BLaER1 (cell line): ENCODE measurements at regions not wholly inside any gene's neighbourhood (a gene's known extent, or its start where the extent isn't known, plus 50 kb on each side); places are given as distances from the start of the nearest gene placed in this dataset.

Source experiments
- H3K27ac ChIP-seq: shearing (Covaris generic); formaldehyde crosslinking; 2 replicates; pipeline ENCODE4 v1.8.1; 2022
- H3K27me3 ChIP-seq: shearing (Covaris generic); formaldehyde crosslinking; 2 replicates; pipeline ENCODE4 v1.8.1; 2022
- H3K36me3 ChIP-seq: shearing (Covaris generic); formaldehyde crosslinking; 2 replicates; pipeline ENCODE4 v1.8.1; 2022
- H3K4me1 ChIP-seq: shearing (Covaris generic); formaldehyde crosslinking; 2 replicates; pipeline ENCODE4 v1.8.1; 2022
- H3K4me2 ChIP-seq: shearing (Covaris generic); formaldehyde crosslinking; 2 replicates; pipeline ENCODE4 v1.8.1; 2022
- H3K4me3 ChIP-seq: shearing (Covaris generic); formaldehyde crosslinking; 2 replicates; pipeline ENCODE4 v1.8.1; 2022
- H3K9ac ChIP-seq: shearing (Covaris generic); formaldehyde crosslinking; 2 replicates; pipeline ENCODE4 v1.8.1; 2022
- H3K9me3 ChIP-seq: shearing (Covaris generic); formaldehyde crosslinking; 2 replicates; pipeline ENCODE4 v1.8.1; 2022
- H4K20me1 ChIP-seq: shearing (Covaris generic); formaldehyde crosslinking; 2 replicates; pipeline ENCODE4 v1.8.1; 2022
- Cebpa-rat ChIP-seq: shearing (Covaris generic); IDR thresholded peaks from 2 replicates; pipeline ENCODE4 v1.8.1; 2022

- no peaks in the 10 kb centered on the region for H3K36me3 ChIP-seq
- H4K20me1 ChIP-seq, result no peaks in the 10 kb centered on the region
- TF ChIP-seq Cebpa-rat, result no peak
- no peak overlapping the region for H3K9ac ChIP-seq
- H3K27ac ChIP-seq, result no peak overlapping the region
- H3K27me3 ChIP-seq, result no peaks in the 10 kb centered on the region
- H3K4me3 ChIP-seq, result no peak overlapping the region
- H3K4me2 ChIP-seq, result no peak overlapping the region
- peaks cover 3% of the 10 kb centered on the region for H3K9me3 ChIP-seq
- H3K4me1 ChIP-seq, result no peaks in the 10 kb centered on the region
These were observed 872.0 kb upstream of the AGA start for GRCh38 chr4:178314287-178314686.

- no peaks in the 10 kb centered on the region for H4K20me1 ChIP-seq
- no peaks in the 10 kb centered on the region for H3K4me1 ChIP-seq
- H3K36me3 ChIP-seq, result no peaks in the 10 kb centered on the region
- no peak for TF ChIP-seq Cebpa-rat
- H3K9me3 ChIP-seq, result peaks cover 12% of the 10 kb centered on the region
- no peak overlapping the region for H3K4me2 ChIP-seq
- H3K27ac ChIP-seq, result no peak overlapping the region
- H3K9ac ChIP-seq, result no peak overlapping the region
- H3K27me3 ChIP-seq, result no peaks in the 10 kb centered on the region
- H3K4me3 ChIP-seq, result no peak overlapping the region
These were observed 874.0 kb upstream of the AGA start for GRCh38 chr4:178316211-178316610.

- H4K20me1 ChIP-seq, result no peaks in the 10 kb centered on the region
- H3K4me1 ChIP-seq, result no peaks in the 10 kb centered on the region
- no peaks in the 10 kb centered on the region for H3K36me3 ChIP-seq
- no peak overlapping the region for H3K4me3 ChIP-seq
- no peak for TF ChIP-seq Cebpa-rat
- no peak overlapping the region for H3K9ac ChIP-seq
- H3K9me3 ChIP-seq, result peaks cover 12% of the 10 kb centered on the region
- H3K4me2 ChIP-seq, result no peak overlapping the region
- H3K27ac ChIP-seq, result no peak overlapping the region
- H3K27me3 ChIP-seq, result no peaks in the 10 kb centered on the region
These were observed 877.8 kb upstream of the AGA start for GRCh38 chr4:178320003-178320402.

GRCh38 chr4:178322524-178323183 lies 880.4 kb upstream of the AGA start:
- Histone ChIP-seq H3K4me2 (no peak overlapping the region), H4K20me1 (no peaks in the 10 kb centered on the region), H3K27ac (no peak overlapping the region), H3K36me3 (no peaks in the 10 kb centered on the region), H3K4me3 (no peak overlapping the region), H3K9me3 (peaks cover 12% of the 10 kb centered on the region), H3K4me1 (no peaks in the 10 kb centered on the region), H3K9ac (no peak overlapping the region), H3K27me3 (no peaks in the 10 kb centered on the region)
- TF ChIP-seq Cebpa-rat, result no peak

- Histone ChIP-seq H3K4me1 (no peaks in the 10 kb centered on the region), H3K9ac (no peak overlapping the region), H3K4me2 (no peak overlapping the region), H4K20me1 (no peaks in the 10 kb centered on the region), H3K36me3 (no peaks in the 10 kb centered on the region), H3K27ac (no peak overlapping the region), H3K9me3 (no peaks in the 10 kb centered on the region), H3K4me3 (no peak overlapping the region), H3K27me3 (no peaks in the 10 kb centered on the region)
- TF ChIP-seq Cebpa-rat, result no peak
These were observed 887.1 kb upstream of the AGA start for GRCh38 chr4:178329226-178329872.

GRCh38 chr4:178333355-178333754 lies 891.1 kb upstream of the AGA start:
- Histone ChIP-seq H3K36me3 (no peaks in the 10 kb centered on the region), H3K27ac (no peak overlapping the region), H3K9me3 (no peaks in the 10 kb centered on the region), H4K20me1 (no peaks in the 10 kb centered on the region), H3K27me3 (no peaks in the 10 kb centered on the region), H3K4me2 (no peak overlapping the region), H3K9ac (no peak overlapping the region), H3K4me1 (no peaks in the 10 kb centered on the region), H3K4me3 (no peak overlapping the region)
- TF ChIP-seq Cebpa-rat, result no peak

GRCh38 chr4:178339769-178340168 lies 897.5 kb upstream of the AGA start:
- Histone ChIP-seq H3K27me3 (no peaks in the 10 kb centered on the region), H3K4me1 (no peaks in the 10 kb centered on the region), H3K36me3 (no peaks in the 10 kb centered on the region), H3K27ac (no peak overlapping the region), H4K20me1 (no peaks in the 10 kb centered on the region), H3K9me3 (no peaks in the 10 kb centered on the region), H3K9ac (no peak overlapping the region), H3K4me3 (no peak overlapping the region), H3K4me2 (no peak overlapping the region)
- no peak for TF ChIP-seq Cebpa-rat

- no peaks in the 10 kb centered on the region for H3K4me1 ChIP-seq
- H3K36me3 ChIP-seq, result no peaks in the 10 kb centered on the region
- H3K9me3 ChIP-seq, result no peaks in the 10 kb centered on the region
- no peak overlapping the region for H3K4me2 ChIP-seq
- H3K27me3 ChIP-seq, result no peaks in the 10 kb centered on the region
- no peak overlapping the region for H3K27ac ChIP-seq
- no peaks in the 10 kb centered on the region for H4K20me1 ChIP-seq
- no peak overlapping the region for H3K4me3 ChIP-seq
- TF ChIP-seq Cebpa-rat, result no peak
- no peak overlapping the region for H3K9ac ChIP-seq
These were observed 898.2 kb upstream of the AGA start for GRCh38 chr4:178340468-178340867.

GRCh38 chr4:178344096-178344495 lies 901.9 kb upstream of the AGA start:
- no peaks in the 10 kb centered on the region for H3K36me3 ChIP-seq
- no peaks in the 10 kb centered on the region for H4K20me1 ChIP-seq
- no peak overlapping the region for H3K9ac ChIP-seq
- no peaks in the 10 kb centered on the region for H3K27me3 ChIP-seq
- H3K9me3 ChIP-seq, result no peaks in the 10 kb centered on the region
- H3K4me3 ChIP-seq, result no peak overlapping the region
- no peak overlapping the region for H3K27ac ChIP-seq
- no peak for TF ChIP-seq Cebpa-rat
- no peak overlapping the region for H3K4me2 ChIP-seq
- peaks cover 2% of the 10 kb centered on the region for H3K4me1 ChIP-seq

- TF ChIP-seq Cebpa-rat, result no peak
- Histone ChIP-seq H3K27ac (no peak overlapping the region), H3K9me3 (no peaks in the 10 kb centered on the region), H3K4me1 (peaks cover 12% of the 10 kb centered on the region), H3K27me3 (no peaks in the 10 kb centered on the region), H3K4me2 (no peak overlapping the region), H4K20me1 (no peaks in the 10 kb centered on the region), H3K9ac (no peak overlapping the region), H3K4me3 (no peak overlapping the region), H3K36me3 (no peaks in the 10 kb centered on the region)
These were observed 904.9 kb upstream of the AGA start for GRCh38 chr4:178347111-178347510.
